ENCODE measurements at regions not wholly inside any gene's neighbourhood (a gene's known extent, or its start where the extent isn't known, plus 50 kb on each side); places are given as distances from the start of the nearest gene placed in this dataset.

DNA sequence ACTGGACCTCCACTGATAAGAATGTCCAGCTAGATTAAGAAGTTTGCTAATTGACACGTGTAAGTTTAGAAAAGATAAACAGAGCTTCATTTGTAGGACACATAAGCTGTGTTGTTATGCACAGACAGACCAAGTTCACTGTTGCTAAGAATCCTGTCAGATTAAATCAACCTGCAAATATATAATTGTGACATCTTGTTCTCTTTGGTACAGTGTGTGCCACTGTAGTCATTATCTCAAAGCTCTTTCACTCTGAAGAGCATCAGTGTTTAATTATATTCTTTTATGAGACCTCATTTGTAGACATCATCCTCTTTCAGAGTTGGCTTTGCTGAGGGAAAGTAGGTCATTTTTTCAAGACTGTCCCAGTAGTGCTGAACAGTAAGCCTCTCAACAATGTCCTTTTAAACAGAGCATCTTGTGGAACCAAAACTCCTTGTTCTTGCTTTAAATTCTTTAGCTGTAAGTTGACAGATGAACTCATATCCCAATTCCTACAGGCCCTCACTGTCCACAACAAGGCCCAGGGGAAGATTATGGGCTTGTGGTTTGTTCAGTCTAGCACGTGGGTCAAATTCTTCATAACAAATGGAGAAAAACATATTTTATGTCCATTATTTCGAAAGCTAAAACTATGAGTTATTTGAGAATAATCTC lies 252.4 kb downstream of the HDGFL1 start:
- DNase-seq: no peak

DNA sequence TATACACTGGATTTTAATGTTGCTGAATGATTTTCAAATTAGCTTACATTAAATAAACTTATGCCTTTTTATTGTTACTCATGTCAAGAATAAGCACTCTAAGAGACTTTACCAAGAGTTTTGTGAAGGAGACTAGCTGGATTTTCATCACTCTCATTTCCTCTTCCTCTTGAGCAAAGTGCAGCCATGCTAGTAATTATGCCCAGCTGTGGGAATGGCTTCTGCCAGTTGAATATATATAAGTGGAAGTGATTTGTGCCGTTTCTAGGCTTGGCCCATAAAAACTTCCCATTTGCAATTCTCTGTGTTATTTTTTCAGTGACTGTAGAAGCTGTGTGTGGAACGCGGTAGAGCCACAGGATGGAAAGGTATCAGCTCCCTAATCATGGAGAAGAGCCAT lies 255.8 kb downstream of the HDGFL1 start:
- no peak for DNase-seq

DNA sequence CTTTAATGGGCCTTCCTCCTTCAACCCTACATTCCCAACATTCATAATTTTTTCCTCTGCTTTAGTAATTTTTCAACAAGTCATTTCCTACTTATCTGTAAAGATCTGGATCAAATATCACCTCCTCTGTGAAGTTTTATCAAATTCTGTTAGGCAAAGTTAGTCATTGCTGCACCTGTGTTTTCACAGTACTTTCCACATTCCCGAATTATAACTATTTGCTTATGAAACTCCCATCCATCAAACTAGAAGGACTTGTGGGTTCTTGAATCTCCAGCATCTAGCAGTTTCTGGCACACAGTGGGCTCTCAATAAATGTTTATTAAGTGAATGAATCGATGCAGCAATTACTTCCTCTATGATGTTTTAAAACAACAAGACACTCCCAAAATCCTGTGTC lies 257.6 kb downstream of the HDGFL1 start:
- DNase-seq: no peak

DNA sequence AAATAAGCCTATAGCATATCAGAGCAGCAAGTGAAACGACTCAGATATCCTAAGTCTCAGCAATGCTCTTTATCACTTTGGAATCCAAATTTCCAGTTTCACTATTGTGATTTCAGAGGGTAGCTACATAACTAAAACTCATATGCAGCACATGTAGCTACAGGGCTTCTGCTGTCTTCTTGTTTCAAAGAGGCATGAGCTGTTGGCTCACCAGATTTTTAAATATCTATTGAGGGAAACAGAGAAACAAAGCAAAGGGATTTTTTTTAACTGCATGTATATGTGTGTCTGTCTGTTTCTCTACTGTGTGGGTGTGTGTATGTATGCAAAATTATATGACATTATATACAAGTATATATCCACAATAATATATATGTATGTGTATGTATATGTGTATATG lies 258.4 kb downstream of the HDGFL1 start:
- DNase-seq: no peak

DNA sequence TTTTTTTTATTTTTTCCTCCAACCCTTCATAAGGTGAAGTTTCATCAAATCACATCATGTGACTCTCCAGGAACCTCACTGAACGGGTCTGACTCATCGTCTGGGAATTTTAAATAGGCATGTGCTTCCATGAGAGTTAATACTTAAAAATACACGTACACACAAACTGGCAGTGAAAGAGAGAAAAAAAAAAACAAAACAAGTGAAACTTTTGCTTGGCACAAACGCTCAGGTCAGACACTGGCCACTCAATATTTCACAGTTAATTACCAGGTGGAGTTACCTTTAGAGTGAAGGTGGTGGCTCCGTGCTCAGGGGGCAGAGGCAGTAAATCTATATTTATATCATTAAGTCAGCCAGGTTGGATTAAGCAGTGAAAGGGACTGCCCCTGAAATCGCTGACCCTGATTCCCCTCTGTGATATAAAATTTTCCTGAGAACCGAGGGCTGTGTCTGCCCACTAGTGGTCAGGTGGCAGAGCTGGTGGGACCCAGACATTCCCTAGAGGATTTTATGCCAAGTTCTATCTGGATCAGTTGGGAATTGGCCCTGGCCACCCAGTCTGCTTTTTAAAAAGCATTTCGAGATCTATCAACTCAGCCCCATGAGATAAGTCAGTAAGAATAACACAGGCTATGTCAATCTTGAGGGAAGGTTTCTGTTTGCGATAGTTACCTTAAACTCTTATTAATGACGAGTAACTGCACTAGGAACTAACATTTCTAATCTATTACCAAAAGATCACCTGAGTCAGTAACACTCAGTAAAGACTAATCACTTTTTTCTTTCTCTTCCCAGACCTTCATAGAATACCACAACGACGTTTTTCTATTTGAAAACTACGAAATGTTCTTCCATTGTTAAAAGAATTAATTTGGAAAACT lies 259.1 kb downstream of the HDGFL1 start:
- DNase-seq: no peak

DNA sequence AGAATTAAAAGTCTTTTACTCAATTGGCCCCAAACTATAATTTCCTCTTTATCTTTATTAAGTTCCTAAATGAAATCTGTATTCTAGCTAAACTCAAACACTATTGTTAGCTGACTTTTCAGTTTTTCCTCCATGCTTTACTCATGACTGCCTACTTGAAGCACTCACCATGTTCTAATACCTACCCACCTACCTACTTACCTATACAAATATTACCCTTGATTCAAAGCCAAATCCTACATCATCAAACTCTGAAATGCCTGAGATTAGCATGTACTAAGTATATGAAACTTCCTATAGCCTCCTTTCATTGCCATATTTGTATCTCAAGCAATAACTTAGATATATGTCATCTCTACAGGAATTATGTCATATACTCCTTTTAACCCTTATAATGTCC lies 259.7 kb downstream of the HDGFL1 start:
- DNase-seq: no peak

DNA sequence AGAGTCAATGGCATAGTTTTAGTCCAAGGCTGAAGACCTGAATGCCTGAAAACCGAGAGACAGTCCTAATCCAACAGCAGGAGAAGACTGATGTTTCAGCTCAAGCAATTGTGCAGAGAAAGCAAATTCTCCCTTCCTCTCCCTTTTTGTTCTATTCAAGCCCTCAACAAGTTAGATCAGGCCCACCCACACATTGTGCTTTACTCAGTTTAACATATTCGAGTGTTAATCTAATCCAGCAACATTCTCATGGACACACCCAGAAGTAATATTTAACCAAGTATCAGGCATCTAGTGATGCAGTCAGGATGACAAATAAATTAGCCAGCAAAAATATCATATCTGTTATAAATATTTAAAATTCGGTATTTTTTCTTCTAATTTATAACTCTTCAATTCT lies 261.1 kb downstream of the HDGFL1 start:
- no peak for DNase-seq

DNA sequence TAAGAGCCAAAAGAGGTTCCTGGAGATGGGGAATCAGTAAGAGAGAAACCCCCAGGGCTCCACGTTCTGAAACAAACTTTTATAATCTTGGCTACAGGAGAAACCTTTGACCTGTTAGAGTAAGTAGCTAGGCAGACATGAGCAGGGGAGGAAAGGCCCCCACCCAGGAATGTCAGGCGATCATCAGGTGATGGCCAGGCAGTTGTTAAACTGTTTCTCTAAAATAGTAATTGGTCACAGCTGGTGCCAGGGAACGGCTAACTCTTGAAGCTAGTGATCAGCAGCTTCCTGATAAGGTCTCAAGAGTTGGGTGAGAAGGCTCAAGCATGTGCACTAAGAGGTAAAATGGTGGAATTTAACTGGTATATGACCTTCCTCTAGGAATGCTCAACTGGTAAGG lies 263.8 kb downstream of the HDGFL1 start:
- no peak for DNase-seq

DNA sequence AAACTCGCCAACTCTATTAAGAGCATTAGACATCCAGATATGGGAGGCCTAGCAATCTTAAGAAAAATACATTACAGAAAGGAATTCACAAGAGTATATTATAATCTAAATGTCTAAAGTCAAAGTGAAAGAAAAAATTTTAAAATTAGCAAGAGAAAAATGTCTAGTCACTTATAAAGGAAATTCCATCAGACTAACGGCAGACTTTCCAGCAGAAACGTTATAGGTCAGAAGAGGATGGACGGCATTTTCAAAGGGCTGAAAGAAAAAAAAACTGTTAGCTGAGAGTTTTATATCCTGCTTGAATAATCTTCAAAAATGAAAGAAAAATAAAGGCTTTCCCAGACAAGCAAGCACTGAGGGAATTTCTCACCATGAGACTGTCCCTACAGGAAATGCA lies 269.0 kb downstream of the HDGFL1 start:
- no peak for DNase-seq

DNA sequence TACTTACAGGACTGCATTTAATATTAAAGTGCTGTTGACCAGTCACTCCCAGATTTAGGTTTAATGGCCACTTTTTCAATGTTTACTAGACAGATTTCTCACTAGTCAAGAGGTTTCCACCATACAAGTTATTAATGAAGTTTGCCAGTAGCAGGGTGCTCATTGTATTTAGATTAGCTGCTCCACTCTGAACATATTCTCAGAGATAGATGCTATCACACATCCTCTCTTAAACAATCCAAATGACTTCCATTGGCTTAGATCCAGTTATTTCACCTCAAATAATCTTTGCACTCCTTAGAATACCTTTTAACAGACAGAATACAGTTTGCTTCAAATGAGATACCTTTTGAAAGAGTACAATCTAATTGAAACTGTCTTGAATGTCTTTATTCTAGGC lies 276.1 kb downstream of the HDGFL1 start:
- DNase-seq: no peak

DNA sequence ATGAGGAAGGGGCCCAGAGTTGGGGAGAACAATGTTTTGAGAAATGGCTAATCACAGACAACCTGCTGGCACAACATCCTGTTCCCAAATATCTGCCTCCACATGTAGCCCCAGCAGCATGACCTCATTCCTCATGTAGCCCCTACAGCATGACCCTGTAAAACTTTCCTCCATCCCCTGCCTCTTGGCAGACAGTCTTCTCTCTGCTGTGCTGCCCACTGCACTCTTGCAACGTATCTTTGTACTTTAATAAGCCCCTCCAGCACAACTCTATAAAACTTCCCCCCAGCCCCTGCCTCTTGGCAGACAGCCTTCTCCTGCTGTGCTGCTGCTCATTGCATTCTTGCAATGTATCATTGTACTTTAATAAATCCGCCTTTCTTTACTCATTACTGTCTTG lies 278.8 kb downstream of the HDGFL1 start:
- DNase-seq: no peak

DNA sequence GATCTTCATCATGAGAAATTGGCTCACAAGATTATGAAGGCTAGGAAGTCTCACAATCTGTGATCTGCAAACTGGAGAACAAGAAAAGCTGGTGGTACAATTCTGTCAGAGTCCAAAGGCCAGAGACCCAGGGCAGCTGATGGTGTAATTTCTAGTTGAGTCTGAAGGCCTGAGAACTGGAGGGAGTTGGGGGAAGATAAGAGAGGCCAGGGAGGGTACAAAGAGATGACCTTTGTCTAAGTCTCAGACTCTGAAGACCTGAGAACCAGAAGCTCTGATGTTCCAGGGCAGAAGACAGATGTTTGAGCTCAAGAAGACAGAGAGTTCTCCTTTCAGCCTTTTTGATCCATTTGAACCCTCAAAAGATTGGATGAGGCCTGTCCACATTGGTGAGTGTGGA lies 280.6 kb downstream of the HDGFL1 start:
- DNase-seq: no peak

DNA sequence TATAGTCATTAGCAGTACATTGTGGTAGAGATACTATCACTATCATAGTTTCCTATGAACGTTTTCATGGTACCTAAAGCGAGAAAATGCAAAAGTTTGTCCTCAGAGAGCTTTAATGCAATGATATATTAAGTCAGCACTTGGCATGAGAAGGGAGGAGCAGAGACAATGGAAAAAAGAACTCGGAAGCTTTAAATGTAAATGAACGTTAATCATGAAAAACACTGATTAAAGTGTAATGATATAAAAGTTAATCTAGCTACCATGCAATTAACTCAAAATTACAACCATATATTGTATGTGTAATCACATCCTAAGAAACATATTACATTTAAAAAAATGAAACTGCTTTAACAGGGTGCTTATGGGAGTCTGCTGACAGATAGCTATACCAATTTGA lies 282.7 kb downstream of the HDGFL1 start:
- DNase-seq: no peak

DNA sequence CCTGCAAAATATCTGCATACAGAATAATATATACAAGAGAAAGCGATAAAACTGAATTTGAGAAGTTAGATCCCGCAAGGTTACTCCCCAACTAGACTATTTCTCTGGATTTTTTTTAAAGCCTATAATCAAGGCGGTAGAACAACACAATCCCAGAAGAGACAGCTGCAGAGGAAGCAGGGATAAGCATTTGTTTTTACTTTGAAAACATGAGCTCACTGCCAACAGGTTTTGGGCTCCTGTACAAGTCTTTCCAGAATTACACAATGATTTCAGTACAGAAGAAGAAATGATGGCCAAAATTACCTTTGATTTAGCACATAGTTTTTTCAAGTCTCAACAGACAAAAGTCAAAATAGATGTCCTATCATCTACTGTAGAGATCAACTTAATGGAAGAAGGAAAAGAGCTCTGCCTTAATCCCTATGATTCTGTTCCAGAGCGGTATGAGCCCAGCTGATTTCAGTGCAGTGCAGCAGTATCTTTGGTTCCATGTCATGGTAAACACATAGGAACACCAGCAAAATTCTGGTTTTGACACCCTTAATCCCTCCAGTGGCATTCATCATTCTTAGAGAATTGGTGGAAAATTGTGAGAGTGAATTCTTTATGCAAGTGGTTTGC lies 304.3 kb downstream of the HDGFL1 start:
- DNase-seq: no peak

DNA sequence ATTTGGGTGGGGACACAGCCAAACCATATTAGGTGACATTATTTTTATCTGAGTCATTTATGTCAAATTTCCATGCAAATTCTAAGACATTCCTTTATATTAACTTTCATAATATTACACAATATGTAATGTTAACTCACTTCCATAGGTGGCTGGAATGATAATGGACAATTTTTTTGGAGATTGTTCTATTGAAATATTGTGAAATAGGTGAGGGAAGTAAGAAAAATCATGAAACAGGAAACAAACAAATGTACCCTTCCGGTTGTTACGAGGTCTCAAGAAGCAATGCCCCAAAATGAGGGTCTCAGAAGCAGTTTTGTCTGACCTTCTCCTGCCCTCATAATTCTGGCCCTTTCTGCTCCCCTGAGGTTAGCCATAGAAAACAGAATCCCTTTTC lies 306.5 kb downstream of the HDGFL1 start:
- DNase-seq: no peak

DNA sequence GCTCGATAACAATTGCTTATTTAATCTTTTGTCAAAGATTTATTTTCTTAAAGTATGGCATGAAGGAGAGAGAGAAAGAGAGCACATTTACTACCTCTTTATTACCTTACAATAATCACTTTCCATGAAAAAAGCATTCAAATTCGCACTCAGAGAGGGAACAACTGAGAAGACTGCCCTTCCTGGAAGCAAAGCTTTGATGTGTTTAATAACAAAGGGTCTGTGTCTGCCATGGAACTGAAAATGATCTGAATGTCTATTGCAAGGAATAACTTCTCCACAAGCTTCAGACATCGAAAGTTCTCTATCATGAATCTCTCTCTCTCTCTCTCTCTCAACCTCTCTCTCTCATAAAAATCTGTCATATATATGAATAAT lies 308.9 kb downstream of the HDGFL1 start:
- DNase-seq: no peak

DNA sequence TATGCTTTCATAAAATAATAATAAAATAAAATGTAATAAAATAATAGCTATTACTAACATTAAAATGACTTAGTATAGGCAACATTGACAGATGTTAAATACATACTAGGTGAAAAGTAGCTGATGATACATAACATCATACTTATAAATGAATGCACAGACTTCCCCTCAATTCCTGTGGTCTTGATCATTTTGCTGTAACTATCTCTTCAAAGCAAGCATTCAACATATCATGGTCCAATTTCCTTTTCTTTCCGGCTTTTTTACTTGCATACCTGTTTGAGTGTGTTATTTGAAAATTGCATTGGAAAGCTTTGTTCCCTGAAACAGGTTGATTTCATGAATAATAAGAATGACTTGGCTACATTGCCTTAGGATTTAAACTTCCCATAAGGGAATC lies 309.3 kb downstream of the HDGFL1 start:
- DNase-seq: no peak

DNA sequence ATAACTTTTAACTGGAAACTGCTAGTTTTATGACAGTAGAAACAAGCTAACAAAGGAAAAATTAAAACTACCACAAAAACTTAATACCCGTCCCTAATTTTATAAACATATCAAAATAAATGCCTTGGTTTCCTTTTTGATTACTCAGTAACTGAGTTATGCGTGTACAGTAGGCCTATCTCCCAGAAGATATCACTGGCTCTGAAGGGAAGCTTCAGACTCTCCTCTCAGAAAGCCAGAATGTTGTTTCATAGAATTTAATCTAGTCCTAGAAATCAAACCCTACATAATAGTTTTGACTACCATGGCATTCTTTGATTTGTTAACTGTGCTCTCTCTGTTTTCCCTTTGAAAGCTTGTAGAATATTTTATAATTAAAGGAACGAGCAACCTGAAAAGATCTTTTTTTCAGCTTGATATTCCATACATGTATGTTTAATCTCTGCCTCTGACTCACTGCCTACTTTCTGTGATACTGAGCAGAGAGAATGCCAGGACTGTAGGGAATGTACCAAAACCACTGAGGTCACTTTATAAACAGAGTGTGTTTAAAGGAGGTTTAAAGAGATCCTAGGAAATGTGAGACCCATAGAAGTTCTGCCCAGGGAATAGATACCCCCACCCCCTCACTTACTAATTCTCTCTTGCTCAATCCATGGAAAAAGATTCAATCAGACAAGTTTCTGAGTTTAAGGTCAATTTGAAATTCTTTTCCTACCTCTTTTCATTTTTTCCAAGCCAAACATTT lies 311.5 kb downstream of the HDGFL1 start:
- no peak for DNase-seq

DNA sequence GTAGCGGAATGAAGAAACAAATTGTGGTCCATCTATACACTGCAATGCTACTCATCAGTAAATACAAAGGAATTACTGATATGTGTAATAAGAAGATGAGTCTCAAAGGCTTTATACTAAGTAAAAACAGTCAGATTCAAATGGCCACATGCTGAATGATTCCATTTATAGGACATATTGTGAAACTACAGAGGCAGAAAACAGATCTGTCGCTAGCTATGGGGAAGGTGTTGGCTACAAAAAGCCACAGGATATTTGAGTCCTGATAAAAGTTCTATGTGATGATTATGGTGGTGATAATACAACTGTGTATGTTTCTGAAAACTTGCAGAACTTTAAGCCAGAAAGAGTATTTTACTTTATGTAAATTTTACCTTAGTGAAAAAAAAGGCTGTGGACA lies 313.2 kb downstream of the HDGFL1 start:
- no peak for DNase-seq

DNA sequence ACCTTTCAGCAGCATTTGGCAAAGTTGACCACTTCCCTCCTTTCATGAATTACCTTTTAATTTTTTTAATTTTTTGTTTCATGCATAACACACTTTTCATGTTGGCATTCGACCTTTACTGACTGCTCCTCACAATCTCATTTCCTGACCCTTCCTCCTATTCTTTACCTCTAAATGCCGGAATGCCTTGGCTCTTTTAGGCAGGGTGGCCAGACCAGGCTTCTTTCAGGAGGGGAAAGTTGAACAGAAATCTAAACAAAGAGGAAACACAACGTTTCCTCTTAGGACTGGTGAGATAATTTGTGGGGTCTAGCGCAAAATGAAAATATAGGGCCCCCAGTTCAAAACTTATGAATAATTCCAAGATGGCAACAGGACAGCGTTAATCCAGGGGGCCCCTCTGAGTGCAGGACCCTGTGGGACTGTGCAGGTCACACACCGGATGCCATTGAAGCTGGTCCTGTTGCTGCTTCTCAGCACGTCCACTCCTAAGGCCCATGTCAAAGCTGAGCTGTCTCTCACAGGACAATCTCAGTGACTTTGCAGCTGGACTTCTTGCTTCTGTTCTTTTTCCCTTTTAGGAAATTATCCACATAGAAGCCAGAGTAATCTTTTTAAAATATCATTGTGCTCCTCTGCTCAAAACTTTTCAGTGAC lies 313.8 kb downstream of the HDGFL1 start:
- DNase-seq: no peak

DNA sequence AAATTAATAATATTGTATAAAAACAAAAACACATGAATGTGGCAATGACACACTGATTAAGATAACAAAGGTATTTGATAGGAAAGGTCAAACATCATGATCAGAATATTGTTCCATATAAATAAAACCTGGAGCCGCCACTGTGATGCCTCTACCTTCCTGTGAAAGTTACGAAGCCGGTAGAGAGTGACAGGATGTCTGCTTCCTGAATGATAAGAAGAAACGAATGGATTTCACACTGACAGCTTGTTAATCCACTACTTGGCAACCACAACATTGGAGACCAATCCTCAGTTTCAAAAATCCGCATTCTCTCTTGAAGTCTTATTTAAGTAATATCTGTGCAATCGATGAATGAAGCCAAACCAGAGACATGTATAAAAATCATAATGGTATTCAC lies 315.1 kb downstream of the HDGFL1 start:
- DNase-seq: no peak

DNA sequence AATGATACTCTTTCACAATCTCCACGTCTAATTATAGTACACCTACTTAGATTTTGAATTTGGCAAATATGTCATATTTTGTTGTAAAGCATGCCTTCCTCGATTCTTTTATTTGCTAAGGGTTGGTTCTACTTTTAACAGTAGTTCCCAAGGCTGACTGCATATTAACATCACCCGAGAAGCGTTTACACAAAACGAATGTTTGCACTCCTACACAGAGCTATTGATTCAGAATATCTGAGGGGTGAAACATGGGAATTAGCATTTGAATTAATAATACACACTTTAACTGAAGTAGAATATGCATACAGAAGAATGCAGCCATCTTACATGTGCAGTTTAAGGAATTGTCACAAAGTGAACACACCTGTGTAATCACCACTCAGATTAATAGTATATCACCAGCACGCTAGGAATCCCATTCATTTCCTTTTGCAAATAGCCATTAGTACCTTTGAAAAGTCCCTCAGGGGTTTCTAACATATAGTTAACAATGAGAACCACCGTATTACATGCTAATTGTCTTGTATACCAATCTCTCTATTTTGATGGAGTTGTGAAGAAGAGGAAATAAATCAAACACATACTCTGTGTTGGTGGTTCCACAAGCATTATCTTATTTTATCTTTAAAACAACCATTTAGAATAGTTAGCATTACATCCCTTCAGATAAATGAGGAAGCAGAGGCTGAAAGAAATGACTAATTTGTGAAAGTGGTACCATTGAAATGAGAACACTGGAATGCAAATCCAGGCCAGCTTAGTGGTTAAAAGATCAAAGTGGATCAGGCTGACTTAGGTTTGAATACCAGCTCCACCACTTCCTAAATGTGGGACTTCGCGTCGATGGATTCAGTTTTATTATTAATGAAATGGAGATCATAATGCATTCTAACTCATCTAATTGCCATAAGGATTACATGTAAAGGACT lies 317.6 kb downstream of the HDGFL1 start:
- DNase-seq: no peak

All from NCI-H2171 (cell line).